Endothelial cell of hepatic sinusoid (primary cell): ENCODE measurements at regions not wholly inside any gene's neighbourhood (a gene's known extent, or its start where the extent isn't known, plus 50 kb on each side); places are given as distances from the start of the nearest gene placed in this dataset.
"Not testable (repeated sequence)": the region's sequence is repeated elsewhere in the genome, so short reads cannot be mapped to it uniquely, and the experiment has no call there.

Experiments
- in situ Hi-C: cut with HindIII; loops from 2 replicates; pipeline ENCODE4 v1.10.0; 2017; ENCODE audit warnings: low sequenced_read_pairs

GRCh38 chr4:19540859-19541540 is 710.7 kb upstream of the SLIT2 start:
- in situ Hi-C loops: loop anchor here (5.0 kb wide), 1 partner anchor 49 kb away; no protein-coding TSS in a partner anchor

- in situ Hi-C loops: no loop called here
Observed at GRCh38 chr4:19539201-19539600, 712.5 kb upstream of the SLIT2 start.

- in situ Hi-C loops: no loop called here
Observed at GRCh38 chr4:19534159-19534558, 717.5 kb upstream of the SLIT2 start.

GRCh38 chr4:19531906-19532848 is 719.5 kb upstream of the SLIT2 start:
- in situ Hi-C loops: no loop called here

- in situ Hi-C loops: no loop called here
Observed at GRCh38 chr4:19523964-19524363, 727.7 kb upstream of the SLIT2 start.

- in situ Hi-C loops: no loop called here
Observed at GRCh38 chr4:19522966-19523365, 728.7 kb upstream of the SLIT2 start.

GRCh38 chr4:19520939-19521520 is 730.7 kb upstream of the SLIT2 start:
- in situ Hi-C loops: no loop called here

GRCh38 chr4:19514276-19515070 is 737.2 kb upstream of the SLIT2 start:
- in situ Hi-C loops: no loop called here

GRCh38 chr4:19512086-19512485 is 739.6 kb upstream of the SLIT2 start:
- in situ Hi-C loops: no loop called here

- in situ Hi-C loops: no loop called here
Observed at GRCh38 chr4:19510993-19511392, 740.7 kb upstream of the SLIT2 start.

GRCh38 chr4:19508442-19508841 is 743.3 kb upstream of the SLIT2 start:
- in situ Hi-C loops: no loop called here

GRCh38 chr4:19497705-19498104 is 754.0 kb upstream of the SLIT2 start:
- in situ Hi-C loops: no loop called here

GRCh38 chr4:19496756-19497155 is 754.9 kb upstream of the SLIT2 start:
- in situ Hi-C loops: no loop called here

- in situ Hi-C loops: loop anchor here (5.0 kb wide), 1 partner anchor 47 kb away; no protein-coding TSS in a partner anchor
Observed at GRCh38 chr4:19494961-19495360, 756.7 kb upstream of the SLIT2 start.

- in situ Hi-C loops: loop anchor here (5.0 kb wide), 1 partner anchor 50 kb away; no protein-coding TSS in a partner anchor
Observed at GRCh38 chr4:19492606-19493005, 759.1 kb upstream of the SLIT2 start.

GRCh38 chr4:19486400-19486799 is 765.3 kb upstream of the SLIT2 start:
- in situ Hi-C loops: no loop called here

- in situ Hi-C loops: no loop called here
Observed at GRCh38 chr4:19478791-19479190, 772.9 kb upstream of the SLIT2 start.

- in situ Hi-C loops: no loop called here
Observed at GRCh38 chr4:19473569-19473968, 778.1 kb upstream of the SLIT2 start.

GRCh38 chr4:19472666-19473065 is 779.0 kb upstream of the SLIT2 start:
- in situ Hi-C loops: no loop called here

GRCh38 chr4:19470001-19470400 is 781.7 kb upstream of the SLIT2 start:
- in situ Hi-C loops: not testable (repeated sequence)

GRCh38 chr4:19462117-19462516 is 789.6 kb upstream of the SLIT2 start:
- in situ Hi-C loops: no loop called here
